Fibroblast of lung (primary cell): ENCODE measurements at regions not wholly inside any gene's neighbourhood (a gene's known extent, or its start where the extent isn't known, plus 50 kb on each side); places are given as distances from the start of the nearest gene placed in this dataset.

Source experiments
- CTCF ChIP-seq, 2 donors: IDR thresholded peaks in 1 of 2; conservative IDR thresholded peaks in 1 of 2; 1 replicate in 1 of 2; 2 replicates in 1 of 2; pipeline ENCODE4 v1.5.1; 2011 to 2012; ENCODE audit warnings: low read length in 2 of 2, control low read depth in 1 of 2, inconsistent platforms in 1 of 2, low read depth in 1 of 2, mild to moderate bottlenecking in 1 of 2
- EZH2 ChIP-seq: IDR thresholded peaks from 2 replicates; pipeline ENCODE4 v1.5.1; 2012; ENCODE audit warnings: low read length, control low read depth, mild to moderate bottlenecking; ENCODE audit errors: missing control alignments

GRCh38 chr6:170114956-170115855 lies 175.7 kb downstream of the DLL1 start:
- TF ChIP-seq EZH2 (no peak), CTCF (conservative IDR thresholded peaks at IDR 0.05 in 1 of 2, IDR thresholded peaks at IDR 0.05 in 1 of 2; ENCODE audit: low read depth in 1 of 2, low read length in 2 of 2) (no peak)
